K562 (cell line): ENCODE measurements at regions not wholly inside any gene's neighbourhood (a gene's known extent, or its start where the extent isn't known, plus 50 kb on each side); places are given as distances from the start of the nearest gene placed in this dataset.

Experiments
- ATAC-seq: fragments of 200-7000 bp; cut with Tn5 transposase; 3 replicates; pipeline ENCODE4 v1.9.1; 2020; ENCODE audit warnings: moderate library complexity
- BruUV-seq: library from RNA; stranded (reverse); fragments of 400-500 nt; replicated peaks from 2 replicates; lab custom pipeline; 2021; lab: Mats Ljungman, UMichigan
- CTCF ChIA-PET: fragments of 300-600 bp; formaldehyde crosslinking; extraction: SDS; loops from one replicate; lab custom pipeline; 2021; ENCODE audit warnings: low intra/inter-chr PET ratio; lab: Yijun Ruan, JAX
- POLR2A ChIA-PET: fragments of 300-600, 350-650 bp; sonication (Branson Sonifier 250); formaldehyde crosslinking; extraction: SDS; loops from one replicate; lab custom pipeline; 2021; ENCODE audit warnings: antibody characterized with exemption, inconsistent platforms; lab: Yijun Ruan, JAX
- DNase-seq, 4 experiments: peaks; one replicate each; pipeline versions ENCODE4 v3.0.0 to v3.0.0-alpha.2; 2011 to 2018; ENCODE audit warnings: low spot score in 3 of 4, mixed read lengths in 3 of 4; ENCODE audit errors: extremely low read depth in 1 of 4
- FAIRE-seq: peaks from 2 replicates; lab custom pipeline; 2011; peaks lifted over from hg19 to GRCh38; lab: Jason Lieb, UNC
- H2AFZ ChIP-seq: 2 replicates; pipeline ENCODE4 v1.6.0; 2011; ENCODE audit warnings: low read depth, low read length, control low read depth, inconsistent platforms
- H3K27ac ChIP-seq: fragments of 200-600 bp; 3 replicates; pipeline ENCODE4 v1.8.0; 2011; ENCODE audit warnings: low read depth, mild to moderate bottlenecking, control low read depth, inconsistent platforms, low read length, moderate library complexity, mixed read lengths; ENCODE audit errors: extremely low read depth
- H3K27me3 ChIP-seq, 2 experiments: fragments of 300-600 bp in 1 of 2; 2 replicates in 1 of 2; 3 replicates in 1 of 2; pipeline versions ENCODE4 v1.6.0 to v1.8.0; 2011; ENCODE audit warnings: inconsistent platforms in 2 of 2, low read length in 2 of 2, mild to moderate bottlenecking in 1 of 2, mixed read lengths in 1 of 2, moderate library complexity in 1 of 2; ENCODE audit not compliant: control insufficient read depth in 2 of 2, insufficient read depth in 2 of 2
- H3K36me3 ChIP-seq: fragments of 300-600 bp; 3 replicates; pipeline ENCODE4 v1.8.0; 2011; ENCODE audit warnings: mild to moderate bottlenecking, low read length, inconsistent platforms; ENCODE audit not compliant: control insufficient read depth, insufficient read depth
- H3K4me1 ChIP-seq, 2 experiments: fragments of 200-600 bp in 1 of 2; replicated peaks in 1 of 2; 2 replicates in 1 of 2; 3 replicates in 1 of 2; pipeline versions ENCODE4 v1.5.1 to v1.8.0; 2011; ENCODE audit warnings: inconsistent platforms in 2 of 2, low read length in 2 of 2, mild to moderate bottlenecking in 1 of 2, mixed read lengths in 1 of 2, moderate library complexity in 1 of 2; ENCODE audit not compliant: control insufficient read depth in 2 of 2, insufficient read depth in 2 of 2
- H3K4me2 ChIP-seq: 2 replicates; pipeline ENCODE4 v1.6.1; 2011; ENCODE audit warnings: low read length, control low read depth, inconsistent platforms, mixed read lengths; ENCODE audit not compliant: insufficient read depth
- H3K4me3 ChIP-seq: fragments of 200-600 bp; sonication (generic), shearing (Covaris generic); 2 replicates; pipeline ENCODE4 v1.5.1; 2016; ENCODE audit warnings: control low read depth, inconsistent platforms
- H3K79me2 ChIP-seq: fragments of 200-600 bp; 3 replicates; pipeline ENCODE4 v1.8.0; 2011; ENCODE audit warnings: low read length, inconsistent platforms; ENCODE audit not compliant: control insufficient read depth, insufficient read depth
- H3K9ac ChIP-seq, 2 experiments: 2 replicates each; pipeline versions ENCODE4 v1.6.0 to v1.6.1; 2011; ENCODE audit warnings: low read depth in 2 of 2, low read length in 2 of 2, control low read depth in 1 of 2, inconsistent platforms in 1 of 2, mild to moderate bottlenecking in 1 of 2, mixed read lengths in 1 of 2; ENCODE audit not compliant: insufficient read depth in 1 of 2
- H3K9me1 ChIP-seq: one replicate; pipeline ENCODE4 v1.6.0; 2011; ENCODE audit warnings: inconsistent platforms, mild to moderate bottlenecking, low read length, moderate library complexity; ENCODE audit not compliant: control insufficient read depth, insufficient read depth
- H3K9me3 ChIP-seq: replicated peaks from 2 replicates; pipeline ENCODE4 v1.5.1; 2011; ENCODE audit warnings: low read depth, low read length, inconsistent platforms; ENCODE audit not compliant: control insufficient read depth, insufficient read depth
- H4K20me1 ChIP-seq: replicated peaks from 2 replicates; pipeline ENCODE4 v1.6.1; 2011; ENCODE audit warnings: low read length, inconsistent platforms, mixed read lengths; ENCODE audit not compliant: control insufficient read depth, insufficient read depth
- CHCHD3 ChIP-seq: fragments of 250-450 bp; sonication (Bioruptor Pico); IDR thresholded peaks from 2 replicates; pipeline ENCODE4 v2.1.2; 2022; ENCODE audit warnings: mild to moderate bottlenecking
- IRF9 ChIP-seq: fragments of 450-650 bp; IDR thresholded peaks from 2 replicates; pipeline ENCODE4 v1.6.1; 2016; ENCODE audit warnings: missing biosample characterization, missing genetic modification characterization
- KDM5B ChIP-seq: fragments of 200-600 bp; sonication (generic); IDR thresholded peaks from 2 replicates; pipeline ENCODE4 v1.6.1; 2012; ENCODE audit warnings: low read depth, mild to moderate bottlenecking, moderate library complexity, low read length, control low read depth, inconsistent platforms; ENCODE audit not compliant: insufficient replicate concordance
- NR2C2 ChIP-seq, 2 experiments: fragments of 200-800 bp in 1 of 2; sonication (Bioruptor generic) in 1 of 2; sonication (generic) in 1 of 2; formaldehyde crosslinking in 1 of 2; IDR thresholded peaks; 2 replicates each; pipeline versions ENCODE4 v1.6.1 to v1.8.0; 2016 to 2022; ENCODE audit warnings: mild to moderate bottlenecking in 1 of 2, missing compliant biosample characterization in 1 of 2, missing genetic modification characterization in 1 of 2, missing genetic modification reagents in 1 of 2
- PBX2 ChIP-seq, 2 experiments: IDR thresholded peaks in 1 of 2; conservative IDR thresholded peaks in 1 of 2; 2 replicates each; pipeline ENCODE4 v1.6.1; 2016; ENCODE audit warnings: low read depth in 2 of 2, mild to moderate bottlenecking in 1 of 2, missing compliant biosample characterization in 1 of 2, missing genetic modification characterization in 1 of 2, moderate library complexity in 1 of 2
- RB1 ChIP-seq: fragments of 450-650 bp; IDR thresholded peaks from 2 replicates; pipeline ENCODE4 v1.6.1; 2017; ENCODE audit warnings: low read depth, mild to moderate bottlenecking
- SIRT6 ChIP-seq: IDR thresholded peaks from one replicate; pipeline ENCODE4 v1.6.1; 2012; ENCODE audit warnings: low read depth, mild to moderate bottlenecking, control low read depth, inconsistent platforms, low read length, moderate library complexity
- SNAPC5 ChIP-seq: fragments of 250-450 bp; sonication (Bioruptor Pico); IDR thresholded peaks from 2 replicates; pipeline ENCODE4 v1.8.0; 2021; ENCODE audit warnings: moderate library complexity, mild to moderate bottlenecking, inconsistent platforms
- STAT5A ChIP-seq: IDR thresholded peaks from 2 replicates; pipeline ENCODE4 v1.6.1; 2012; ENCODE audit warnings: low read length, inconsistent platforms, borderline replicate concordance
- TCFL5 ChIP-seq: fragments of 250-450 bp; sonication (Bioruptor Pico); conservative IDR thresholded peaks from 2 replicates; pipeline ENCODE4 v1.6.1; 2021; ENCODE audit warnings: mild to moderate bottlenecking, moderate library complexity, matching md5 sums
- TRIM24 ChIP-seq, 2 experiments: fragments of 450-650 bp; IDR thresholded peaks; 2 replicates each; pipeline ENCODE4 v1.6.1; 2016
- ZFP1 ChIP-seq: fragments of 450-650 bp; formaldehyde crosslinking; IDR thresholded peaks from 2 replicates; pipeline ENCODE4 v1.4.0; 2020; ENCODE audit warnings: mild to moderate bottlenecking, mixed read lengths
- ZNF347 ChIP-seq: fragments of 450-650 bp; formaldehyde crosslinking; IDR thresholded peaks from 2 replicates; pipeline ENCODE4 v1.4.0; 2020; ENCODE audit warnings: low read depth, mild to moderate bottlenecking, moderate library complexity
- ZNF551 ChIP-seq: fragments of 250-450 bp; sonication (Bioruptor Pico); IDR thresholded peaks from 2 replicates; pipeline ENCODE4 v1.5.0; 2021; ENCODE audit warnings: mild to moderate bottlenecking, moderate library complexity
- WGBS: fragments of 100-300 bp; shearing (Covaris generic); methylation state at CpG from one replicate; pipeline ENCODE4 v1.1.6; 2016; ENCODE audit warnings: low coverage, mixed read lengths; ENCODE audit not compliant: insufficient coverage; ENCODE audit errors: missing lambda C conversion rate; 5-methylcytosine and 5-hydroxymethylcytosine counted together
- in situ Hi-C: fragments of 300-500 bp; cut with MboI; formaldehyde crosslinking; loops from 4 replicates; pipeline ENCODE4 v1.15.0; 2018; ENCODE audit warnings: inconsistent platforms, mixed read lengths
- intact Hi-C: fragments of 100-400 bp; cut with micrococcal nuclease; formaldehyde crosslinking; loops from 2 replicates; pipeline ENCODE4 v1.14.2; 2022
- TF ChIP-seq, protein P1 (sequence below): sonication (generic); formaldehyde crosslinking; IDR thresholded peaks from 2 replicates; pipeline ENCODE4 v1.9.0; 2022; ENCODE audit warnings: mild to moderate bottlenecking, missing genetic modification reagents
- TF ChIP-seq, protein P2 (sequence below): sonication (generic); IDR thresholded peaks from 2 replicates; pipeline ENCODE4 v1.6.1; 2016

DNA sequence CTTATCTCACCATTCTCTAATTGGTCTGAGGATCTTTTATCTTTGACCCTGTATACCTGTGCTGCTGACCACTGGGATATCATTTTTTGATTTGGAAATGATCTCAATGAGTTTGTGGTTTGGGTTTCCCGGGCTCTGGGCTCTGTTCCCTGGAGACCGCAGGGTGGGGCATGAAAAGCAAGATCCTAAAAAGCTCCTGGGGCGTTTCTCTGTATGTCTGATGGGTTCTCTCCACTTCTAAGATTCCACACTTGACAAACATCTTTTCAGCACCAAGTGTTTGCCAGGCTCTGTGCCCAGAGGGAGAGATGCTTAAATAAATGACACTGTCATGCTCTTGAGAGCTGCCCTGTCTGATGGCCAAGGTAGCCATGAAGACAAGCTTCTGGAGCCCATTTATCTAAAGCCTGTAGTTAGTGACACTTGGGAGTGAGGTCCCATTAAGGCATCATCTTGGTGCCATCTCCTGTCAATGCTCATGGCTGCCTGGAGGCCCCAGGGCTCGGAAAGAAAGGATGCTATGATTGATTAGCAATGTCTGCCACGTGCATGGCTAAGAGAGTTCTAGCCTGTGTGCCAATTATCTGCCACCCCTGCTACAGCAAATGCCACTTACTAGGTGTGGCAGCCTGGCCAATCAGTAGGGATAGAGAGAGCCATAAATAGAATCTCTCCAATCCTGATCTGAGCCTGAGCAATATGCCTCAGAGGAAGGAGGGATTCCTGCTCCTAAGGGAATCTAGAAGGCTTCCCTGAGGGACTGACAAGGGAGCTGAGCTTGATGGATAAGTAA, 531.6 kb downstream of the MN1 start:
- in situ Hi-C loops (no loop called here), intact Hi-C loops (no loop called here)
- H3K4me1 ChIP-seq, result no peaks in the 10 kb centered on the region
- no peak for FAIRE-seq
- WGBS, result 0% methylated on average over 5 of the region's 5 CpGs
- no peak overlapping the region for H3K9ac ChIP-seq
- H3K9me3 ChIP-seq, result no peaks in the 10 kb centered on the region
- H3K27ac ChIP-seq, result no peak overlapping the region
- no TSS peak for BruUV-seq
- H3K27me3 ChIP-seq, result no peaks in the 10 kb centered on the region; a peak in 1 of 5 replicates
- H3K4me3 ChIP-seq, result no peak overlapping the region
- no peaks in the 10 kb centered on the region for H3K79me2 ChIP-seq
- DNase-seq, result no peak
- H2AFZ ChIP-seq, result no peak overlapping the region
- no peak for ATAC-seq
- CTCF ChIA-PET, result no interaction called here
- POLR2A ChIA-PET, result interaction anchor here (0.6 to 0.7 kb wide), 2 partner anchors 51 to 733 kb away, joined by 3 to 4 read pairs; no protein-coding TSS in a partner anchor
- H3K4me2 ChIP-seq, result no peak overlapping the region
- H4K20me1 ChIP-seq, result no peaks in the 10 kb centered on the region
- H3K9me1 ChIP-seq, result no peaks in the 10 kb centered on the region
- H3K36me3 ChIP-seq, result no peaks in the 10 kb centered on the region
- TF ChIP-seq SIRT6 (no peak), TRIM24 (IDR thresholded peaks at IDR 0.05) (no peak), NR2C2 (CRISPR knock-in tag; IDR thresholded peaks at IDR 0.05) (no peak), NR2C2 (tag; IDR thresholded peaks at IDR 0.05) (no peak), IRF9 (tag) (no peak), RB1 (no peak), KDM5B (no peak), STAT5A (no peak), ZNF551 (no peak), ZFP1 (CRISPR knock-in tag) (no peak), ZNF347 (CRISPR knock-in tag) (no peak), TCFL5 (CRISPR knock-in tag) (no peak), SNAPC5 (CRISPR knock-in tag) (no peak), PBX2 (CRISPR knock-in tag; IDR thresholded peaks at IDR 0.05; ENCODE audit: low read depth) (no peak), PBX2 (tag; conservative IDR thresholded peaks at IDR 0.05; ENCODE audit: low read depth) (no peak), CHCHD3 (CRISPR knock-in tag) (no peak)
- TF ChIP-seq, protein P1, sequence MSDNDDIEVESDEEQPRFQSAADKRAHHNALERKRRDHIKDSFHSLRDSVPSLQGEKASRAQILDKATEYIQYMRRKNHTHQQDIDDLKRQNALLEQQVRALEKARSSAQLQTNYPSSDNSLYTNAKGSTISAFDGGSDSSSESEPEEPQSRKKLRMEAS (CRISPR knock-in tag), result no peak
- TF ChIP-seq, protein P2, sequence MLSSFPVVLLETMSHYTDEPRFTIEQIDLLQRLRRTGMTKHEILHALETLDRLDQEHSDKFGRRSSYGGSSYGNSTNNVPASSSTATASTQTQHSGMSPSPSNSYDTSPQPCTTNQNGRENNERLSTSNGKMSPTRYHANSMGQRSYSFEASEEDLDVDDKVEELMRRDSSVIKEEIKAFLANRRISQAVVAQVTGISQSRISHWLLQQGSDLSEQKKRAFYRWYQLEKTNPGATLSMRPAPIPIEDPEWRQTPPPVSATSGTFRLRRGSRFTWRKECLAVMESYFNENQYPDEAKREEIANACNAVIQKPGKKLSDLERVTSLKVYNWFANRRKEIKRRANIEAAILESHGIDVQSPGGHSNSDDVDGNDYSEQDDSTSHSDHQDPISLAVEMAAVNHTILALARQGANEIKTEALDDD, result no peak
